IMR-90 (cell line): ENCODE measurements at regions not wholly inside any gene's neighbourhood (a gene's known extent, or its start where the extent isn't known, plus 50 kb on each side); places are given as distances from the start of the nearest gene placed in this dataset.

Source experiments
- CTCF ChIP-seq: conservative IDR thresholded peaks from 2 replicates; pipeline ENCODE4 v1.5.1; 2012; ENCODE audit warnings: mild to moderate bottlenecking, low read depth, low read length, improper control_type of control experiment
- POLR2A ChIP-seq: IDR thresholded peaks from 2 replicates; pipeline ENCODE4 v1.6.1; 2012; ENCODE audit warnings: mild to moderate bottlenecking, low read depth, low read length

GRCh38 chr14:94713115-94713514 lies 56.8 kb downstream of the GSC start:
- TF ChIP-seq CTCF (no peak), POLR2A (no peak)
